ENCODE measurements at regions not wholly inside any gene's neighbourhood (a gene's known extent, or its start where the extent isn't known, plus 50 kb on each side); places are given as distances from the start of the nearest gene placed in this dataset.

GRCh38 chr21:31511258-31511657, 148.2 kb upstream of the SOD1 start:
- TF ChIP-seq POLR2AphosphoS5 (IDR thresholded peaks at IDR 0.05; ENCODE audit: low read depth) (no peak), REST (IDR thresholded peaks at IDR 0.05; ENCODE audit: insufficient replicate concordance, low read depth) (no peak), GABPA (IDR thresholded peaks at IDR 0.05; ENCODE audit: low read depth) (no peak), SPI1 (IDR thresholded peaks at IDR 0.05; ENCODE audit: borderline replicate concordance, low read depth) (no peak)

GRCh38 chr21:31509194-31510017, 150.1 kb upstream of the SOD1 start:
- DNase-seq (ENCODE audit: low read depth in 1 of 2, low spot score in 1 of 2), result peak; percentile 1 to 14
- TF ChIP-seq GABPA (IDR thresholded peaks at IDR 0.05; ENCODE audit: low read depth), result no peak
- no peak for TF ChIP-seq SPI1 (IDR thresholded peaks at IDR 0.05; ENCODE audit: borderline replicate concordance, low read depth)
- TF ChIP-seq CTCF (IDR thresholded peaks at IDR 0.05; ENCODE audit: insufficient read depth, low read length), result no peak
- TF ChIP-seq POLR2AphosphoS5 (IDR thresholded peaks at IDR 0.05; ENCODE audit: low read depth), result no peak
- TF ChIP-seq REST (IDR thresholded peaks at IDR 0.05; ENCODE audit: insufficient replicate concordance, low read depth), result no peak
- H3K27me3 ChIP-seq (ENCODE audit: insufficient read depth, poor library complexity, severe bottlenecking), result no peaks in the 10 kb centered on the region
- H3K4me3 ChIP-seq (replicated peaks; ENCODE audit: insufficient read depth, low read length), result no peak overlapping the region
- H3K27ac ChIP-seq (replicated peaks), result no peak overlapping the region

More at GRCh38 chr21:31511258-31511657, 148.2 kb upstream of the SOD1 start:
- no peak overlapping the region for H3K27ac ChIP-seq (replicated peaks)
- DNase-seq (ENCODE audit: low read depth in 1 of 2, low spot score in 1 of 2), result no peak
- H3K4me3 ChIP-seq (replicated peaks; ENCODE audit: insufficient read depth, low read length), result no peak overlapping the region
- H3K27me3 ChIP-seq (ENCODE audit: insufficient read depth, poor library complexity, severe bottlenecking), result no peaks in the 10 kb centered on the region

GRCh38 chr21:31505975-31506374, 153.5 kb upstream of the SOD1 start:
- Histone ChIP-seq H3K27ac (replicated peaks) (no peak overlapping the region), H3K27me3 (ENCODE audit: insufficient read depth, poor library complexity, severe bottlenecking) (no peaks in the 10 kb centered on the region), H3K4me3 (replicated peaks; ENCODE audit: insufficient read depth, low read length) (no peak overlapping the region)
- DNase-seq (ENCODE audit: low read depth in 1 of 2, low spot score in 1 of 2), result no peak
- no peak for TF ChIP-seq CTCF (IDR thresholded peaks at IDR 0.05; ENCODE audit: insufficient read depth, low read length)
- TF ChIP-seq GABPA (IDR thresholded peaks at IDR 0.05; ENCODE audit: low read depth), result no peak
- TF ChIP-seq POLR2AphosphoS5 (IDR thresholded peaks at IDR 0.05; ENCODE audit: low read depth), result no peak
- TF ChIP-seq SPI1 (IDR thresholded peaks at IDR 0.05; ENCODE audit: borderline replicate concordance, low read depth), result no peak

DNA sequence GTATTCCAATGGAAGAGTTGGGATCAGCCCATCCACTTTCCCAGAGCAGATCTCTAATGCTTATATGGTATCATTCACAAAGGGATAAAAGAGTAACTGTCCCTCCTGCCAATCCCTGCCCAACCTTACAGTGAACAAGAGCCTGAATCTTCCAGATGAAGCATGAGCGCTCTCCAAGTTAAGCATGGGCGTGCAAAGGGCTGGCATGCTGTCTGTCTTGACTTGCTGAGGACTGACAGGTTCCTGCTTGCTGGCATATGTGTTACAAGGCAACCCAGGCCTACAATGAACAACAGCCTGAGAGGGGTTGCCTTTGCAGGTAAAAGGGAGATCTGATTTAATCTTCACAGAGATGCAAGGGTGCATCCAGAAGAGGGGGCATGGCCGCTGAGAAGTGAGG, 155.6 kb upstream of the SOD1 start:
- DNase-seq (ENCODE audit: low read depth in 1 of 2, low spot score in 1 of 2), result no peak
- no peak for TF ChIP-seq SPI1 (IDR thresholded peaks at IDR 0.05; ENCODE audit: borderline replicate concordance, low read depth)
- TF ChIP-seq POLR2AphosphoS5 (IDR thresholded peaks at IDR 0.05; ENCODE audit: low read depth), result no peak
- Histone ChIP-seq H3K27ac (replicated peaks) (no peak overlapping the region), H3K4me3 (replicated peaks; ENCODE audit: insufficient read depth, low read length) (no peak overlapping the region), H3K27me3 (ENCODE audit: insufficient read depth, poor library complexity, severe bottlenecking) (no peaks in the 10 kb centered on the region)

All from HL-60 (cell line).